CD14-positive monocyte (primary cell): ENCODE measurements at regions not wholly inside any gene's neighbourhood (a gene's known extent, or its start where the extent isn't known, plus 50 kb on each side); places are given as distances from the start of the nearest gene placed in this dataset.

Experiments used
- DNase-seq, 3 donors: peaks; one replicate each; pipeline ENCODE4 v3.0.0-alpha.2; 2011 to 2022
- H2AFZ ChIP-seq: 2 replicates; pipeline ENCODE4 v1.6.0; 2012; ENCODE audit warnings: mild to moderate bottlenecking, low read depth, low read length, inconsistent platforms; ENCODE audit not compliant: insufficient read depth, poor library complexity, severe bottlenecking
- H3K27ac ChIP-seq, 2 donors: 1 replicate in 1 of 2; 2 replicates in 1 of 2; pipeline ENCODE4 v1.5.1; 2012 to 2013; ENCODE audit warnings: low read length in 2 of 2, control low read depth in 1 of 2, inconsistent platforms in 1 of 2, low read depth in 1 of 2, mild to moderate bottlenecking in 1 of 2
- H3K27me3 ChIP-seq, 2 donors: one replicate each; pipeline versions ENCODE4 v1.6.0 to v1.6.1; 2011 to 2013; ENCODE audit warnings: low read length in 2 of 2; ENCODE audit not compliant: control insufficient read depth in 2 of 2, insufficient read depth in 2 of 2
- H3K36me3 ChIP-seq, 2 donors: replicated peaks in 1 of 2; 1 replicate in 1 of 2; 2 replicates in 1 of 2; pipeline versions ENCODE4 v1.5.1 to v1.6.1; 2012 to 2013; ENCODE audit warnings: low read length in 2 of 2, control low read depth in 1 of 2, inconsistent platforms in 1 of 2, mild to moderate bottlenecking in 1 of 2; ENCODE audit not compliant: insufficient read depth in 2 of 2, control insufficient read depth in 1 of 2
- H3K4me1 ChIP-seq, 2 donors: 1 replicate in 1 of 2; 2 replicates in 1 of 2; pipeline versions ENCODE4 v1.5.1 to v1.6.1; 2012 to 2013; ENCODE audit warnings: low read length in 2 of 2, control low read depth in 1 of 2, inconsistent platforms in 1 of 2, mild to moderate bottlenecking in 1 of 2, moderate library complexity in 1 of 2; ENCODE audit not compliant: insufficient read depth in 2 of 2, control insufficient read depth in 1 of 2
- H3K4me2 ChIP-seq: replicated peaks from 2 replicates; pipeline ENCODE3; 2012; ENCODE audit warnings: low read length, moderate library complexity, mild to moderate bottlenecking; ENCODE audit not compliant: poor library complexity, severe bottlenecking; ENCODE audit errors: extremely low read depth
- H3K4me3 ChIP-seq, 3 experiments: fragments of 200-600 bp in 1 of 3; sonication (generic) in 1 of 3; replicated peaks in 1 of 3; 1 replicate in 2 of 3; 2 replicates in 1 of 3; pipeline ENCODE4 v1.5.1; 2011 to 2013; ENCODE audit warnings: low read length in 3 of 3, mild to moderate bottlenecking in 3 of 3, control low read depth in 2 of 3, low read depth in 2 of 3, inconsistent platforms in 1 of 3, moderate library complexity in 1 of 3
- H3K79me2 ChIP-seq: 2 replicates; pipeline ENCODE4 v1.6.0; 2012; ENCODE audit warnings: mild to moderate bottlenecking, control low read depth, inconsistent platforms, low read length, moderate library complexity; ENCODE audit not compliant: insufficient read depth
- H3K9ac ChIP-seq: 2 replicates; pipeline ENCODE4 v1.6.0; 2017; ENCODE audit warnings: low read length, mild to moderate bottlenecking; ENCODE audit not compliant: insufficient read depth, poor library complexity, severe bottlenecking
- H3K9me3 ChIP-seq, 2 donors: replicated peaks in 1 of 2; 1 replicate in 1 of 2; 2 replicates in 1 of 2; pipeline versions ENCODE4 v1.5.1 to v1.6.1; 2012 to 2013; ENCODE audit warnings: low read length in 2 of 2, control low read depth in 1 of 2; ENCODE audit not compliant: control insufficient read depth in 1 of 2, insufficient read depth in 1 of 2
- H4K20me1 ChIP-seq: 2 replicates; pipeline ENCODE4 v1.6.0; 2012; ENCODE audit warnings: mild to moderate bottlenecking, low read length, control low read depth, moderate library complexity; ENCODE audit not compliant: insufficient read depth
- H3K27ac Mint-ChIP-seq, 7 donors: one replicate each; pipeline ENCODE4 v1.8.0; 2020; ENCODE audit warnings: mild to moderate bottlenecking in 7 of 7, mixed read lengths in 7 of 7, moderate library complexity in 6 of 7, inconsistent platforms in 2 of 7
- H3K27me3 Mint-ChIP-seq, 3 donors: one replicate each; pipeline ENCODE4 v1.8.0; 2021 to 2022; ENCODE audit warnings: low read depth in 3 of 3, mild to moderate bottlenecking in 3 of 3, mixed read lengths in 3 of 3, moderate library complexity in 3 of 3, inconsistent platforms in 1 of 3
- H3K36me3 Mint-ChIP-seq, 2 donors: one replicate each; pipeline ENCODE4 v1.8.0; 2020; ENCODE audit warnings: mixed read lengths in 2 of 2, inconsistent platforms in 1 of 2, mild to moderate bottlenecking in 1 of 2
- H3K4me1 Mint-ChIP-seq: one replicate; pipeline ENCODE4 v1.8.0; 2020; ENCODE audit warnings: mild to moderate bottlenecking, mixed read lengths
- H3K4me3 Mint-ChIP-seq, 2 donors: one replicate each; pipeline ENCODE4 v1.8.0; 2020; ENCODE audit warnings: mild to moderate bottlenecking in 2 of 2, mixed read lengths in 2 of 2, moderate library complexity in 1 of 2
- H3K9me3 Mint-ChIP-seq, 7 donors: one replicate each; pipeline ENCODE4 v1.8.0; 2020 to 2022; ENCODE audit warnings: mixed read lengths in 7 of 7, mild to moderate bottlenecking in 6 of 7, moderate library complexity in 6 of 7, inconsistent platforms in 2 of 7
- WGBS: methylation state at CpG from one replicate; pipeline ENCODE4 v1.1.5; 2013; ENCODE audit warnings: missing lambda C conversion rate; ENCODE audit not compliant: insufficient coverage; 5-methylcytosine and 5-hydroxymethylcytosine counted together
- intact Hi-C, 2 donors: fragments of 100-400 bp; cut with micrococcal nuclease; formaldehyde crosslinking; loops; one replicate each; pipeline versions ENCODE4 v1.15.0 to v1.15.1; 2023
- TF ChIP-seq, protein P1 (sequence below): fragments of 200-600 bp; IDR thresholded peaks from one replicate; pipeline ENCODE4 v1.8.0; 2022; ENCODE audit warnings: antibody characterized with exemption, mild to moderate bottlenecking

DNA sequence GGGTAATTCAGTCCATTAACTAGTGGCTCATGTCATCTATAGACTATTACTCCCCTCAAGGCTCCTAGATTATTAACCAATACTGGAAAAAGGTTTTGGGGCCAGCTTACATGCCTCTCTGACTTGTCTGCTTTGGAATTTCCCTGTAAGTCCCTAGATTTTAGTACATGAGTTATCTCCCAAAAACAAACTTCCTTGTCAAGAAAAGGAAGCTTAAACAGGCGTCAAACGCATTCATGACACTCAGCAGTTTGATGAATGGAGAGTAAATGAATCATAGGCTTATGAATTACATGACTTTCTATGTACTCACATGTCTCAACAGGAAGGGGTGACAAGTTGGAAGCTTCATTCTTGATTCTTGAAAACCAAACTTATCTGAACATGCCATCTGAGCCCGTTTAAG, 70.8 kb downstream of the BLID start:
- peak in 1 of 3 donors; percentile 24 for DNase-seq
- Mint-ChIP-seq H3K27me3 (peaks cover 0 to 4% (median 0%) of the 10 kb centered on the region in 3 donors), H3K36me3 (no peaks in the 10 kb centered on the region), H3K4me3 (no peak overlapping the region), H3K4me1 (no peaks in the 10 kb centered on the region), H3K9me3 (peaks cover 0 to 6% (median 0%) of the 10 kb centered on the region in 7 donors), H3K27ac (peak overlapping the region in 1 of 7 donors; percentile 40)
- Histone ChIP-seq H3K4me2 (no peak overlapping the region), H3K27me3 (peaks cover 0 to 5% of the 10 kb centered on the region in 2 donors), H3K4me1 (no peaks in the 10 kb centered on the region), H3K4me3 (no peak overlapping the region), H2AFZ (no peak overlapping the region), H3K9me3 (no peaks in the 10 kb centered on the region), H3K79me2 (no peaks in the 10 kb centered on the region), H4K20me1 (no peaks in the 10 kb centered on the region), H3K9ac (no peak overlapping the region), H3K27ac (no peak overlapping the region), H3K36me3 (no peaks in the 10 kb centered on the region)
- no CpG with 5 or more reads among the region's 3 CpGs for WGBS
- intact Hi-C loops, result no loop called here
- TF ChIP-seq, protein P1, sequence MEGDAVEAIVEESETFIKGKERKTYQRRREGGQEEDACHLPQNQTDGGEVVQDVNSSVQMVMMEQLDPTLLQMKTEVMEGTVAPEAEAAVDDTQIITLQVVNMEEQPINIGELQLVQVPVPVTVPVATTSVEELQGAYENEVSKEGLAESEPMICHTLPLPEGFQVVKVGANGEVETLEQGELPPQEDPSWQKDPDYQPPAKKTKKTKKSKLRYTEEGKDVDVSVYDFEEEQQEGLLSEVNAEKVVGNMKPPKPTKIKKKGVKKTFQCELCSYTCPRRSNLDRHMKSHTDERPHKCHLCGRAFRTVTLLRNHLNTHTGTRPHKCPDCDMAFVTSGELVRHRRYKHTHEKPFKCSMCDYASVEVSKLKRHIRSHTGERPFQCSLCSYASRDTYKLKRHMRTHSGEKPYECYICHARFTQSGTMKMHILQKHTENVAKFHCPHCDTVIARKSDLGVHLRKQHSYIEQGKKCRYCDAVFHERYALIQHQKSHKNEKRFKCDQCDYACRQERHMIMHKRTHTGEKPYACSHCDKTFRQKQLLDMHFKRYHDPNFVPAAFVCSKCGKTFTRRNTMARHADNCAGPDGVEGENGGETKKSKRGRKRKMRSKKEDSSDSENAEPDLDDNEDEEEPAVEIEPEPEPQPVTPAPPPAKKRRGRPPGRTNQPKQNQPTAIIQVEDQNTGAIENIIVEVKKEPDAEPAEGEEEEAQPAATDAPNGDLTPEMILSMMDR, result no peak

DNA sequence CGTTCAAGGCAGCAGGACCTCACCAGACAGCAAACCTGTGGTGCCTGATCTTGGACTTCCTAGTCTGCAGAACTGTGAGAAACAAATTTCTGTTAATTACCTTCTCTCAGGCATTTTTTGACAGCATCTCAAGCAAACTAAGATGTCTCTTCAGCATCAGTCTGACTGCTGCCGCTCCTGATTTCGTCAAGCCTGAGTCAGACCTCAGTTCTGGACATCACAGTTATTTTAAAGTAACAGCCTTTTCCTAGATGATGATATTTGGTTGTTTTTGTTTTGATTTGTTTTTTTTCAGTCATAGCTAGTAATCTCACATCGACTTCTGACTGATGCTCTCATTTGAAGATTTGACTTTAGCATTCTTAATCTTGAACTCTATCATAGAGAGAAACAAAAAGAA, 71.9 kb downstream of the BLID start:
- 100% methylated on average over 2 of the region's 4 CpGs for WGBS
- Histone ChIP-seq H3K27ac (no peak overlapping the region), H4K20me1 (no peaks in the 10 kb centered on the region), H3K4me2 (no peak overlapping the region), H3K4me3 (no peak overlapping the region), H3K9ac (no peak overlapping the region), H3K4me1 (no peaks in the 10 kb centered on the region), H3K79me2 (no peaks in the 10 kb centered on the region), H2AFZ (no peak overlapping the region), H3K9me3 (no peaks in the 10 kb centered on the region), H3K27me3 (peaks cover 0 to 5% of the 10 kb centered on the region in 2 donors), H3K36me3 (no peaks in the 10 kb centered on the region)
- no peak overlapping the region for H3K4me3 Mint-ChIP-seq
- peaks cover 0 to 4% (median 0%) of the 10 kb centered on the region in 3 donors for H3K27me3 Mint-ChIP-seq
- H3K27ac Mint-ChIP-seq, result no peak overlapping the region
- intact Hi-C loops, result no loop called here
- DNase-seq, result no peak
- H3K36me3 Mint-ChIP-seq, result no peaks in the 10 kb centered on the region
- TF ChIP-seq, protein P1, result no peak
- H3K4me1 Mint-ChIP-seq, result no peaks in the 10 kb centered on the region
- peaks cover 0 to 6% (median 0%) of the 10 kb centered on the region in 7 donors for H3K9me3 Mint-ChIP-seq
